Spleen (tissue), 11 donors: ENCODE measurements at regions not wholly inside any gene's neighbourhood (a gene's known extent, or its start where the extent isn't known, plus 50 kb on each side); places are given as distances from the start of the nearest gene placed in this dataset.

Source experiments
- DNase-seq: peaks from one replicate; pipeline ENCODE4 v3.0.0-alpha.2; 2020
- H3K27ac ChIP-seq, 8 donors: fragments of 200-600 bp; sonication (generic) in 7 of 8; 1 replicate in 4 of 8; 2 replicates in 4 of 8; pipeline versions ENCODE4 v1.5.0 to v1.8.0; 2016 to 2021; ENCODE audit warnings: inconsistent platforms in 4 of 8, mild to moderate bottlenecking in 4 of 8, moderate library complexity in 1 of 8
- H3K27me3 ChIP-seq, 7 donors: fragments of 200-600 bp; sonication (generic) in 6 of 7; replicated peaks in 1 of 7; 1 replicate in 4 of 7; 2 replicates in 3 of 7; pipeline versions ENCODE4 v1.5.0 to v1.8.0; 2016 to 2021; ENCODE audit warnings: inconsistent platforms in 3 of 7, mild to moderate bottlenecking in 1 of 7
- H3K36me3 ChIP-seq, 6 donors: fragments of 200-600 bp; sonication (generic) in 5 of 6; 1 replicate in 4 of 6; 2 replicates in 2 of 6; pipeline versions ENCODE4 v1.5.0 to v1.8.0; 2016 to 2021; ENCODE audit warnings: inconsistent platforms in 2 of 6
- H3K4me1 ChIP-seq, 6 donors: fragments of 200-600 bp; sonication (generic) in 5 of 6; 1 replicate in 3 of 6; 2 replicates in 3 of 6; pipeline versions ENCODE4 v1.5.0 to v1.8.0; 2016 to 2021; ENCODE audit warnings: inconsistent platforms in 3 of 6
- H3K4me3 ChIP-seq, 8 donors: fragments of 200-600 bp; sonication (generic) in 7 of 8; 1 replicate in 4 of 8; 2 replicates in 4 of 8; pipeline versions ENCODE4 v1.5.0 to v1.8.0; 2016 to 2021; ENCODE audit warnings: inconsistent platforms in 4 of 8, mild to moderate bottlenecking in 4 of 8, moderate library complexity in 2 of 8
- H3K9me3 ChIP-seq, 8 donors: fragments of 200-600 bp; sonication (generic) in 7 of 8; 1 replicate in 4 of 8; 2 replicates in 4 of 8; pipeline versions ENCODE4 v1.5.0 to v1.8.0; 2016 to 2021; ENCODE audit warnings: inconsistent platforms in 4 of 8
- POLR2A ChIP-seq, 3 donors: fragments of 450-650 bp; IDR thresholded peaks; one replicate each; pipeline ENCODE4 v1.5.1; 2017; ENCODE audit warnings: antibody characterized with exemption in 3 of 3, mild to moderate bottlenecking in 1 of 3
- POLR2AphosphoS5 ChIP-seq, 3 donors: sonication (generic); formaldehyde crosslinking; IDR thresholded peaks; one replicate each; pipeline ENCODE4 v1.5.1; 2017; ENCODE audit warnings: antibody characterized with exemption in 3 of 3
- WGBS, 5 donors: extraction: QIAGEN DNeasy Blood & Tissue Kit in 3 of 5; methylation state at CpG; one replicate each; pipeline versions ENCODE4 v1.1.5 to v1.1.7; 2013 to 2018; 5-methylcytosine and 5-hydroxymethylcytosine counted together
- intact Hi-C: fragments of 100-400 bp; cut with DNase I; formaldehyde crosslinking; loops from one replicate; pipeline ENCODE4 v1.15.0; 2023; ENCODE audit warnings: low total_unique reads
- TF ChIP-seq, protein P1 (sequence below), 11 experiments: fragments of 200-600 bp in 7 of 11; fragments of 450-650 bp in 4 of 11; sonication (generic) in 4 of 11; IDR thresholded peaks in 8 of 11; conservative IDR thresholded peaks in 3 of 11; 1 replicate in 7 of 11; 2 replicates in 4 of 11; pipeline versions ENCODE4 v1.4.0 to v1.8.0; 2016 to 2021; ENCODE audit warnings: antibody characterized with exemption in 11 of 11, inconsistent platforms in 4 of 11, mild to moderate bottlenecking in 1 of 11
- donor health status: healthy with polysubstance abuse.
- donor health status: DM: no; HTN: no; CAD: no; lungs with moderate emphysema.
- donor health status: DM: no; HTN: no; CAD: no.
- donor health status: Bipolar disorder and iron deficiency.
- donor health status: healthy.
- donor health status: DM: no; HTN: no; CAD: no.
- donor health status: DM: yes; HTN: yes; CAD: no.

DNA sequence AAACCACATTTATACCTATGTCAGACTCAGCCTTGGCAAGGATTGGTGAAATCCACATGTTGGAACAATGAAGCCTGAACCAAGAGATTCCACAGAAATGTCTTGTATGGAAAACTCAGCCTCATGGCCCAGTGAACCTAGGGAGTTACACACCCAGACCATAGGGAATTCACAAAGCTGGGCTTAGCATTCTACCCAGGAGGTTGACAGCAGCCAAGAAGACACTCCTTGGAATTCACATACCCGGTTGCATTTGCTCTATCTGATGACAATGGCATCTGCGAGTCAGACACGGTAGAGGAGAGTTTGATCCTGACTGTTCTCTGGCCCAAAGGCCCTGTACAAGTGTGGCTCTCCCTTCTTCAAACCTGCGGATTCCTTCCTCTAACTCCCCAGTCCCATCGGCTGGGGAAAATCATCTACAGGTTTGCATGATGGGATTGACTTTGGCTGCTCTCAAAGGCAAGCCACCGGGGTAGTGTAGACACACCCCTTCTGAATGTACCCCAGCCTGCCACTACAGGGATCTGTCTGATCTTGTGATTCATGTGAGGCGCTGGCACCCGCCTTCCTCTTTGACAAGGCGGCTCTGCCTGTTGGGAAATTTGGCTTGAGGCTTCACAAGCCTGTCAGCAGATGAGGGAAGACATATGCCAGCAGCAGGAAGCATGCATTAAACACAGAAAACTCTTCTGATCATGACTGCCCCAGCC is 297.3 kb upstream of the KAZN start:
- DNase-seq, result no peak
- peaks cover 0 to 30% (median 0%) of the 10 kb centered on the region in 7 donors for H3K27me3 ChIP-seq
- H3K36me3 ChIP-seq, result no peaks in the 10 kb centered on the region
- no peak for TF ChIP-seq POLR2A (IDR thresholded peaks at IDR 0.05)
- TF ChIP-seq, protein P1, sequence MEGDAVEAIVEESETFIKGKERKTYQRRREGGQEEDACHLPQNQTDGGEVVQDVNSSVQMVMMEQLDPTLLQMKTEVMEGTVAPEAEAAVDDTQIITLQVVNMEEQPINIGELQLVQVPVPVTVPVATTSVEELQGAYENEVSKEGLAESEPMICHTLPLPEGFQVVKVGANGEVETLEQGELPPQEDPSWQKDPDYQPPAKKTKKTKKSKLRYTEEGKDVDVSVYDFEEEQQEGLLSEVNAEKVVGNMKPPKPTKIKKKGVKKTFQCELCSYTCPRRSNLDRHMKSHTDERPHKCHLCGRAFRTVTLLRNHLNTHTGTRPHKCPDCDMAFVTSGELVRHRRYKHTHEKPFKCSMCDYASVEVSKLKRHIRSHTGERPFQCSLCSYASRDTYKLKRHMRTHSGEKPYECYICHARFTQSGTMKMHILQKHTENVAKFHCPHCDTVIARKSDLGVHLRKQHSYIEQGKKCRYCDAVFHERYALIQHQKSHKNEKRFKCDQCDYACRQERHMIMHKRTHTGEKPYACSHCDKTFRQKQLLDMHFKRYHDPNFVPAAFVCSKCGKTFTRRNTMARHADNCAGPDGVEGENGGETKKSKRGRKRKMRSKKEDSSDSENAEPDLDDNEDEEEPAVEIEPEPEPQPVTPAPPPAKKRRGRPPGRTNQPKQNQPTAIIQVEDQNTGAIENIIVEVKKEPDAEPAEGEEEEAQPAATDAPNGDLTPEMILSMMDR (IDR thresholded peaks at IDR 0.05 in 8 of 11, conservative IDR thresholded peaks at IDR 0.05 in 3 of 11), result no peak
- TF ChIP-seq POLR2AphosphoS5 (IDR thresholded peaks at IDR 0.05), result no peak
- no peak overlapping the region for H3K4me3 ChIP-seq
- H3K4me1 ChIP-seq, result no peaks in the 10 kb centered on the region
- H3K27ac ChIP-seq, result no peak overlapping the region
- WGBS, 5 donors, result 59 to 88% (median 79%) methylated on average over 9 of the region's 9 CpGs
- intact Hi-C loops, result no loop called here
- no peaks in the 10 kb centered on the region for H3K9me3 ChIP-seq

DNA sequence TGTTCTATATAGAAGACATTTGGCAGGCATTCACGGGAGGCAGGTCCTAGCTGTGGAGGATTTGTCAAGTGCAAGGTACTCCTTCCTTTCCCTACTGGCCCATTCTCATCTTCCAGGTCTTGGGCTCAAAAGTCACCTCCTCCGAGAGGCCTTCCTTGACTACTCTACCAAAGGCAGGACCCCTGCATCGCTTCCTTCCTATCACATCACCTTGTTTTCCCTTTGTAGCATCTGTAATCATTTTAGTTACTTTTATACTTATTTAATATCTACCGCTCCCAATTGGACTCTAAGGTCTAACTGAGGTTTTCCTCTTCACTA is 296.8 kb upstream of the KAZN start:
- no peaks in the 10 kb centered on the region for H3K4me1 ChIP-seq
- WGBS, 5 donors, result 75 to 84% (median 80%) methylated on average over 4 of the region's 4 CpGs
- H3K4me3 ChIP-seq, result no peak overlapping the region
- peaks cover 0 to 29% (median 0%) of the 10 kb centered on the region in 7 donors for H3K27me3 ChIP-seq
- no peak overlapping the region for H3K27ac ChIP-seq
- H3K9me3 ChIP-seq, result no peaks in the 10 kb centered on the region
- no peaks in the 10 kb centered on the region for H3K36me3 ChIP-seq
- no peak for TF ChIP-seq POLR2A (IDR thresholded peaks at IDR 0.05)
- no peak for TF ChIP-seq POLR2AphosphoS5 (IDR thresholded peaks at IDR 0.05)
- TF ChIP-seq, protein P1 (IDR thresholded peaks at IDR 0.05 in 8 of 11, conservative IDR thresholded peaks at IDR 0.05 in 3 of 11), result no peak
- no peak for DNase-seq
- intact Hi-C loops, result no loop called here

DNA sequence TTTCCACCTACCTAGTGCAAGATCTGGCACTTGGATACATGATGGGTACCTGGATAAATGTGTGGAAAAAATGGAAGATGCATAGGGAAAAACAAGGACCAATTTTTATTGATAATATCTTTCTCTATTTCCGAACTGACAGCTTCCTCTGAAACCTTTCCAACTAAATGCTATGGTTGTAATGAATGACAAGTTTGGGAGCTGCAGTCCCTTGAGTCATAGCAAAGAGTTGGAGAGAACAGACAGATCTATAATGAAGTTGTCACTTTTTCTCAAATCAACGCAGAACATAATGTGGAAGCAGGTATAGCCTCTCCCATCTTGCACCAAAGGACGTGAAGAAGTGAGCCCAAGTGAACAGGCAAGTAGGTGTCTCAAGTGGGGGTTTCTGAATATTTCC is 296.5 kb upstream of the KAZN start:
- no peak for DNase-seq
- H3K27me3 ChIP-seq, result peaks cover 0 to 29% (median 0%) of the 10 kb centered on the region in 7 donors
- no peak overlapping the region for H3K27ac ChIP-seq
- no peaks in the 10 kb centered on the region for H3K36me3 ChIP-seq
- TF ChIP-seq POLR2A (IDR thresholded peaks at IDR 0.05) (no peak), POLR2AphosphoS5 (IDR thresholded peaks at IDR 0.05) (no peak)
- TF ChIP-seq, protein P1 (IDR thresholded peaks at IDR 0.05 in 8 of 11, conservative IDR thresholded peaks at IDR 0.05 in 3 of 11), result no peak
- no peaks in the 10 kb centered on the region for H3K4me1 ChIP-seq
- intact Hi-C loops, result no loop called here
- 78 to 91% (median 81%) methylated on average over 3 of the region's 3 CpGs for WGBS, 5 donors
- no peak overlapping the region for H3K4me3 ChIP-seq
- no peaks in the 10 kb centered on the region for H3K9me3 ChIP-seq

DNA sequence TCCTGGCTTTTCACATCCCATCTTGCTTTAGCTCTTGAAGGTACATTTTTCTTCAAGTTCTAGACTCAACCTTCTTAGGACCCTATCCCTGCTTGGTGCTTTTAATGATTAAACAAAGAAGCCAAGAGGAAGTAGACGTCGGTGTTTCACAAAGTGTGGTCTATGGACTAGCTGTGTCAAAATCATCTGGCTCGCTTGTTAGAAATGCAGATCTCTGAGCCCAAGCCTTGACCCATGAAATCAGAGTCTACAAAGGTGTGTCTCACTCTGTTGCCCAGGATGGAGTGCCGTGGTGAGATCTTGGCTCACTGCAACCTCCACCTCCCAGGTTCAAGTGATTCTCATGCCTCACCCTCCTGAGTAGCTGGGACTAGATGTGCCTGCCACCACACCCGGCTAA is 295.5 kb upstream of the KAZN start:
- WGBS, 5 donors, result 72 to 89% (median 77%) methylated on average over 5 of the region's 5 CpGs
- intact Hi-C loops, result no loop called here
- H3K4me1 ChIP-seq, result no peaks in the 10 kb centered on the region
- TF ChIP-seq POLR2AphosphoS5 (IDR thresholded peaks at IDR 0.05), result no peak
- no peak for TF ChIP-seq POLR2A (IDR thresholded peaks at IDR 0.05)
- TF ChIP-seq, protein P1 (IDR thresholded peaks at IDR 0.05 in 8 of 11, conservative IDR thresholded peaks at IDR 0.05 in 3 of 11), result no peak
- no peak overlapping the region for H3K27ac ChIP-seq
- no peak for DNase-seq
- peaks cover 0 to 28% (median 0%) of the 10 kb centered on the region in 7 donors for H3K27me3 ChIP-seq
- H3K9me3 ChIP-seq, result no peaks in the 10 kb centered on the region
- H3K36me3 ChIP-seq, result no peaks in the 10 kb centered on the region
- no peak overlapping the region for H3K4me3 ChIP-seq
